Transverse colon (tissue), 4 donors: ENCODE measurements at regions not wholly inside any gene's neighbourhood (a gene's known extent, or its start where the extent isn't known, plus 50 kb on each side); places are given as distances from the start of the nearest gene placed in this dataset.

Experiments
- DNase-seq: peaks from one replicate; pipeline ENCODE4 v3.0.0-alpha.2; 2019
- H3K27ac ChIP-seq, 4 donors: fragments of 200-600 bp; sonication (generic); 2 replicates each; pipeline ENCODE4 v1.5.1; 2016 to 2018; ENCODE audit warnings: inconsistent platforms in 4 of 4
- H3K27me3 ChIP-seq: fragments of 200-600 bp; sonication (generic); 2 replicates; pipeline ENCODE4 v1.5.1; 2017; ENCODE audit warnings: inconsistent platforms
- H3K36me3 ChIP-seq, 4 donors: fragments of 200-600 bp; sonication (generic); 2 replicates each; pipeline ENCODE4 v1.5.1; 2017 to 2019; ENCODE audit warnings: inconsistent platforms in 4 of 4
- H3K4me1 ChIP-seq, 4 donors: fragments of 200-600 bp; sonication (generic); 2 replicates each; pipeline ENCODE4 v1.5.1; 2017 to 2020; ENCODE audit warnings: inconsistent platforms in 4 of 4
- H3K4me3 ChIP-seq, 4 donors: fragments of 200-600 bp; sonication (generic); 1 replicate in 1 of 4; 2 replicates in 3 of 4; pipeline versions ENCODE4 v1.5.1 to v1.6.1; 2017 to 2019; ENCODE audit warnings: inconsistent platforms in 4 of 4
- H3K9me3 ChIP-seq, 2 donors: fragments of 200-600 bp; sonication (generic); 2 replicates each; pipeline ENCODE4 v1.5.1; 2017 to 2019; ENCODE audit warnings: inconsistent platforms in 2 of 2
- CTCF ChIP-seq, 5 experiments: fragments of 200-600 bp in 3 of 5; fragments of 450-650 bp in 2 of 5; sonication (generic) in 3 of 5; IDR thresholded peaks; 1 replicate in 2 of 5; 2 replicates in 3 of 5; pipeline ENCODE4 v1.5.1; 2016 to 2017; ENCODE audit warnings: antibody characterized with exemption in 5 of 5, inconsistent platforms in 3 of 5, mild to moderate bottlenecking in 2 of 5, moderate library complexity in 1 of 5
- EP300 ChIP-seq: sonication (generic); formaldehyde crosslinking; IDR thresholded peaks from one replicate; pipeline ENCODE4 v1.6.1; 2017; ENCODE audit warnings: antibody characterized with exemption, low read depth
- POLR2A ChIP-seq: fragments of 450-650 bp; IDR thresholded peaks from one replicate; pipeline ENCODE4 v1.6.1; 2016; ENCODE audit warnings: antibody characterized with exemption, mild to moderate bottlenecking, moderate library complexity
- POLR2AphosphoS5 ChIP-seq, 3 donors: sonication (generic); formaldehyde crosslinking; IDR thresholded peaks; one replicate each; pipeline ENCODE4 v1.6.1; 2016; ENCODE audit warnings: antibody characterized with exemption in 3 of 3
- WGBS, 2 donors: methylation state at CpG; one replicate each; pipeline ENCODE4 v1.1.5; 2018; ENCODE audit warnings: low coverage in 1 of 2; 5-methylcytosine and 5-hydroxymethylcytosine counted together
- in situ Hi-C, 4 donors: fragments of 200-750 bp; cut with MboI; loops; one replicate each; pipeline versions ENCODE4 v1.15.0 to v1.15.1; 2017; ENCODE audit warnings: low sequenced_read_pairs in 3 of 4, low pct_ligation_motif_present in 1 of 4, low pct_unique_long_range_greater_than_20kb in 1 of 4
- intact Hi-C: fragments of 100-400 bp; cut with DNase I; formaldehyde crosslinking; loops from one replicate; pipeline ENCODE4 v1.15.1; 2023; ENCODE audit warnings: low total_unique reads

GRCh38 chr6:8157839-8158238 is 55.5 kb upstream of the EEF1E1 start:
- WGBS, 2 donors, result 25 to 45% methylated on average over 3 of the region's 3 CpGs
- in situ Hi-C loops, result no loop called here
- H3K27ac ChIP-seq, result peak overlapping the region in 3 of 4 donors; percentile 31 to 63 (median 51)
- H3K4me3 ChIP-seq, result no peak overlapping the region
- intact Hi-C loops, result no loop called here
- TF ChIP-seq POLR2AphosphoS5 (IDR thresholded peaks at IDR 0.05), result peak in 1 of 3 donors; percentile 45
- no peak for TF ChIP-seq EP300
- no peak for TF ChIP-seq POLR2A
- TF ChIP-seq CTCF (IDR thresholded peaks at IDR 0.05), result no peak
- no peaks in the 10 kb centered on the region for H3K9me3 ChIP-seq
- H3K27me3 ChIP-seq, result no peaks in the 10 kb centered on the region
- DNase-seq, result peak; percentile 10
- no peaks in the 10 kb centered on the region for H3K36me3 ChIP-seq
- H3K4me1 ChIP-seq, result peaks cover 0 to 6% (median 0%) of the 10 kb centered on the region in 4 donors

- H3K27me3 ChIP-seq, result no peaks in the 10 kb centered on the region
- in situ Hi-C loops, result no loop called here
- no peak overlapping the region for H3K4me3 ChIP-seq
- H3K27ac ChIP-seq, result no peak overlapping the region
- no peak for DNase-seq
- H3K36me3 ChIP-seq, result no peaks in the 10 kb centered on the region
- peaks cover 0 to 6% (median 0%) of the 10 kb centered on the region in 4 donors for H3K4me1 ChIP-seq
- intact Hi-C loops, result no loop called here
- TF ChIP-seq EP300 (no peak), POLR2A (no peak), POLR2AphosphoS5 (IDR thresholded peaks at IDR 0.05) (no peak), CTCF (IDR thresholded peaks at IDR 0.05) (no peak)
- H3K9me3 ChIP-seq, result no peaks in the 10 kb centered on the region
- 59 to 77% methylated on average over 2 of the region's 2 CpGs for WGBS, 2 donors
Observed at GRCh38 chr6:8155259-8156012, 53.1 kb upstream of the EEF1E1 start.
